ENCODE measurements at regions not wholly inside any gene's neighbourhood (a gene's known extent, or its start where the extent isn't known, plus 50 kb on each side); places are given as distances from the start of the nearest gene placed in this dataset.

DNA sequence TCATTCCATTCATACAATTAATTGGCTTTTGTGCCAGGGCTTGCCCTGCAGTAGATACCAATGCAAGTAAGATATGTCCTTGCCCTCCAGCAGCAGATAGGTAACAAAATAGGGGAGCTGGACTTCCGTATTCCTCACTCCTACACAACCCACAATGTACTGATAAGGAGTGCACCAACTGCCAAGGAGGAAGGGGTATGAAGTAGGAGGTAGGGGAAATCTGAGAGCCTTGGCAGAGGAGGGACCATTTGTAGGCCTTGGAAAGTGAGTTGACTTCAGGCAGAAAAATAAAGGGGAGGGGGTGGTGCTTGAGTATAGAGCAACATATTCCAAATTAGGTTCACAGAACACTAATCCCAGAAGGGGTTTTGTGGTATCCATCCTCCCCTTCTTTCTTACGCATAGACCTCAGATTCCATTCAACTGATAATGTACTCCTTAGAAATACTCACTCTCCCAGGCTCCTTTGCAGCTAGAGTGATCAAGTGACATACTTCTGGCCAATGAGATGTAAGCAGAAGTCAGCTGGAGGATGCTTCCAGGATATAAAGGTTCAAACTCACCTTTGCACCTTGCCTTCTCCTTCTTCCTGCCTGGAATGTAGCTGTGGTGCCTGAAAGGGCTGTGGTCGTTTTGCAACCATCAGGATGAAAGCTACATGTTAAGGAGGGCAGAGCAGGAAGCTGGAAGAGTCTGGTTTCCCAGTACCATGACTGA lies 127.1 kb upstream of the SMAD3 start:
- DNase-seq (ENCODE audit: low read depth, low spot score), result no peak
- in situ Hi-C loops (cut with HindIII; ENCODE audit: low sequenced_read_pairs), result no loop called here
- H3K4me3 ChIP-seq (ENCODE audit: low read depth, low read length), result no peak overlapping the region
- TF ChIP-seq, protein P1, sequence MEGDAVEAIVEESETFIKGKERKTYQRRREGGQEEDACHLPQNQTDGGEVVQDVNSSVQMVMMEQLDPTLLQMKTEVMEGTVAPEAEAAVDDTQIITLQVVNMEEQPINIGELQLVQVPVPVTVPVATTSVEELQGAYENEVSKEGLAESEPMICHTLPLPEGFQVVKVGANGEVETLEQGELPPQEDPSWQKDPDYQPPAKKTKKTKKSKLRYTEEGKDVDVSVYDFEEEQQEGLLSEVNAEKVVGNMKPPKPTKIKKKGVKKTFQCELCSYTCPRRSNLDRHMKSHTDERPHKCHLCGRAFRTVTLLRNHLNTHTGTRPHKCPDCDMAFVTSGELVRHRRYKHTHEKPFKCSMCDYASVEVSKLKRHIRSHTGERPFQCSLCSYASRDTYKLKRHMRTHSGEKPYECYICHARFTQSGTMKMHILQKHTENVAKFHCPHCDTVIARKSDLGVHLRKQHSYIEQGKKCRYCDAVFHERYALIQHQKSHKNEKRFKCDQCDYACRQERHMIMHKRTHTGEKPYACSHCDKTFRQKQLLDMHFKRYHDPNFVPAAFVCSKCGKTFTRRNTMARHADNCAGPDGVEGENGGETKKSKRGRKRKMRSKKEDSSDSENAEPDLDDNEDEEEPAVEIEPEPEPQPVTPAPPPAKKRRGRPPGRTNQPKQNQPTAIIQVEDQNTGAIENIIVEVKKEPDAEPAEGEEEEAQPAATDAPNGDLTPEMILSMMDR (IDR thresholded peaks at IDR 0.05; ENCODE audit: low read depth, low read length), result no peak

DNA sequence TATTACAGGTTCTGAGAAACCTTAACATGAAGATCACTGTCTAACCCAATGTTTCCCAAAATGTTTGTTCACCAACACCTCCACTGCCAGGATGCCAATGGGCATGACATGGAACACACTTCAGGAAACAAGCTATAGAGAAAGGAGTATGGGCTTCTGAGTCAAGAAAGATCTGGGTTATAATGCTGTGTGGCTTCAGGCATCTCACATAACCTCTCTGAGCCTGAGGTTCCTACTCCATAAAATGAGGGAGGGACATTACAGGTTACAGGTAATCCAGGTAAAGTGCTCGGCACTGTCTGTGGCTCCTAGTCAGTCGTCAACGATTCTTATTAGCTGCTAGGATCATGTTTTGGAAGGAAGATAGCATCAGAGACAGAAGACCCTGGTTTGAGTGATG lies 126.4 kb upstream of the SMAD3 start:
- DNase-seq (ENCODE audit: low read depth, low spot score), result no peak
- in situ Hi-C loops (cut with HindIII; ENCODE audit: low sequenced_read_pairs), result no loop called here

DNA sequence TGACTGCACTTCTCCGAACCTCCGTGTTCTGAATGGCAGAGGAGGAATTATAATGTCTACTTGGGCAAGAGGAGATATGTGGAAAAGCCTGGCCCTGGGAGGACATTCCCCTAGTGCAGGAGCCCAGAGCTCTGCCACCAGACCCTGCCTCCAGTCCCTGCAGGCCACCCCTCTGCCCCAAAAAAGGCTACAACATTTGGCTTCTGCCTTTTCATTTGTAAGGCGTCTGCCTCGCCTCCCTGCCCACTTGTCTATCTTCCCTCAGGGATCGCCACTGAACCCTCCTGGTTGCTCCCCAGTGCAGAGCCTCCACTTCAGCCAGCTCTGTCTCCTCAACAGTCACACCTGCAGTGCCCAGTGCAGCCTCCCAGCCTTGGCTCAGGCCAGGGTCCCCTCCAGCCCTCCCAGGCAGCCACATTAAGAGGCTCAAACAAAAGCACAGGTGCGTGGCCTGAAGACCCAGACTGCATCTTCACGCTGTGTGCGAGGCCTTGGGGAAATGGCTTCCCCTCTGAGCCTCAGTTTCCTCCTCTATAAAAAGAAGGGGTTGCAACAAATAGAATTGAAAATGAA lies 125.9 kb upstream of the SMAD3 start:
- DNase-seq (ENCODE audit: low read depth, low spot score), result no peak
- in situ Hi-C loops (cut with HindIII; ENCODE audit: low sequenced_read_pairs), result no loop called here
- TF ChIP-seq, protein P1 (IDR thresholded peaks at IDR 0.05; ENCODE audit: low read depth, low read length), result no peak
- no peak overlapping the region for H3K4me3 ChIP-seq (ENCODE audit: low read depth, low read length)

More for the DNA sequence above, 126.4 kb upstream of the SMAD3 start:
- no peak overlapping the region for H3K4me3 ChIP-seq (ENCODE audit: low read depth, low read length)
- TF ChIP-seq, protein P1 (IDR thresholded peaks at IDR 0.05; ENCODE audit: low read depth, low read length), result no peak

DNA sequence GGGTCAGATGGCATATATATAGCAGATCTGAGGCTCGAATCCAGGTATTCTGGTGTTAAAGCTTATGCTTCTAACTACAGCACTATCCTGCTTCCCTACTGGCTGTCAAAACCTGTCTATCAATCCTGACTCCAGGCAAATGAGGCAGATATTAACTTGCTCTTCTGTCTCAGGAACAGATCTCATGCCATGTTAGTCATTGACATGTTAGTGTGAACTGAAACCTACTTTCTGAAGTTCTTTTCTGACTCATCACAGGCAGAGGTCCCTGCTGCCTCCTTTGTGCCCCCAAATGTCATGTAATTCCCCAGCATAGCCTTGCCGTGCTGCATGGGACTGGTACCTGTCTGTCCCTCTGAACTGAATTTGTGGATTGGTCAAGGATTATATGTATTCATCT lies 125.0 kb upstream of the SMAD3 start:
- no peak overlapping the region for H3K4me3 ChIP-seq (ENCODE audit: low read depth, low read length)
- TF ChIP-seq, protein P1 (IDR thresholded peaks at IDR 0.05; ENCODE audit: low read depth, low read length), result no peak
- in situ Hi-C loops (cut with HindIII; ENCODE audit: low sequenced_read_pairs), result no loop called here
- DNase-seq (ENCODE audit: low read depth, low spot score), result no peak

DNA sequence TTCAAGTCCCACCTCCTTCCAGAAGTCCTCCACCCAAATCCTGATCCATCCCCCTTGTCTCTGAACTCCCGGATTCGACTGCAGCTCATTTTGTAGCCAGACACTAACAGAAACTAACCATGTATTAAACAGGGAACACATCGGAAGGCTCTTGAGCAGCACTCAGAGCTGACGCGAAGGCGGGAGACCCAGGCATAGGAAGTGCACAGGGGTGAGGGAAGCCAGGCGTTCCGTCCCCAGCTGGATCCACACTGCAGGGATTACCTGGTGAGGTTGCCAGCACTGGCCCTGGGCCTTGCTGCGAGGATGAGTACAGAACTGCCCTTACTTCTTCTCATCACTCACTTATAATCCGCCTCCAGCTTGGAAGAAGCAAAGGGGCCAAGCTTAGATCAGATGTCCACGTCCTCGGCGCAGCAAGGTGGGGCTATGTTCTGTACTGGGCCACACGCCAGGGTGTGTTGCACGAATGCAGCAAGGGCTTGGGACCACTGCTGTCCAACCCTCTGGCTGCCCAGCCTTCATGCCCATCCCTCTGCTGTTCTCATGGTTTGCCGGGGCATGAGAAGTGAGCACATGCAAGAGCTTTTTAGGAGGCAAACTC lies 124.2 kb upstream of the SMAD3 start:
- H3K4me3 ChIP-seq (ENCODE audit: low read depth, low read length), result no peak overlapping the region
- TF ChIP-seq, protein P1 (IDR thresholded peaks at IDR 0.05; ENCODE audit: low read depth, low read length), result no peak
- in situ Hi-C loops (cut with HindIII; ENCODE audit: low sequenced_read_pairs), result no loop called here
- DNase-seq (ENCODE audit: low read depth, low spot score), result no peak

- in situ Hi-C loops (cut with HindIII; ENCODE audit: low sequenced_read_pairs), result no loop called here
- no peak overlapping the region for H3K4me3 ChIP-seq (ENCODE audit: low read depth, low read length)
- no peak for DNase-seq (ENCODE audit: low read depth, low spot score)
- TF ChIP-seq, protein P1 (IDR thresholded peaks at IDR 0.05; ENCODE audit: low read depth, low read length), result no peak
These were observed 123.6 kb upstream of the SMAD3 start for GRCh38 chr15:66941791-66942190.

Data from astrocyte of the spinal cord (primary cell).